OCI-LY7 (cell line): ENCODE measurements at regions not wholly inside any gene's neighbourhood (a gene's known extent, or its start where the extent isn't known, plus 50 kb on each side); places are given as distances from the start of the nearest gene placed in this dataset.

Source experiments
- BruUV-seq: library from RNA; stranded (reverse); fragments of 400-500 nt; replicated peaks from 2 replicates; lab custom pipeline; 2021; lab: Mats Ljungman, UMichigan
- CTCF ChIA-PET: fragments of 300-600 bp; sonication (Branson Sonifier 250); formaldehyde crosslinking; loops from one replicate; lab custom pipeline; 2022; ENCODE audit warnings: antibody characterized with exemption; ENCODE audit not compliant: unreplicated experiment; lab: Charles Lee
- POLR2A ChIA-PET: fragments of 300-600 bp; sonication (Branson Sonifier 250); formaldehyde crosslinking; loops from one replicate; lab custom pipeline; 2022; ENCODE audit warnings: antibody characterized with exemption; lab: Charles Lee
- DNase-seq: peaks from one replicate; pipeline ENCODE4 v3.0.0-alpha.2; 2015; ENCODE audit warnings: low spot score
- H2AFZ ChIP-seq: fragments of 200-600 bp; sonication (generic), shearing (Covaris generic); 2 replicates; pipeline ENCODE4 v1.6.1; 2014; ENCODE audit warnings: mild to moderate bottlenecking, antibody characterized with exemption, low read length, moderate library complexity
- H3K27ac ChIP-seq: fragments of 200-600 bp; sonication (generic); 2 replicates; pipeline ENCODE4 v1.5.1; 2014; ENCODE audit warnings: mixed run types, low read depth, mild to moderate bottlenecking, moderate library complexity, low read length, inconsistent platforms; ENCODE audit not compliant: poor library complexity, severe bottlenecking
- H3K36me3 ChIP-seq: fragments of 200-600 bp; sonication (generic); 2 replicates; pipeline ENCODE4 v1.6.1; 2014; ENCODE audit warnings: mild to moderate bottlenecking, antibody characterized with exemption, low read length, moderate library complexity, mixed read lengths; ENCODE audit not compliant: insufficient read depth
- H3K4me1 ChIP-seq: fragments of 200-600 bp; sonication (generic); 2 replicates; pipeline ENCODE4 v1.5.1; 2014; ENCODE audit warnings: mild to moderate bottlenecking, low read length; ENCODE audit not compliant: insufficient read depth, poor library complexity, severe bottlenecking
- H3K4me2 ChIP-seq: fragments of 200-600 bp; sonication (generic); 2 replicates; pipeline ENCODE4 v1.6.1; 2014; ENCODE audit warnings: mild to moderate bottlenecking, low read length
- H3K4me3 ChIP-seq: fragments of 200-600 bp; sonication (generic); 2 replicates; pipeline ENCODE4 v1.5.1; 2014; ENCODE audit warnings: mild to moderate bottlenecking, low read depth, low read length; ENCODE audit not compliant: poor library complexity, severe bottlenecking
- H3K79me2 ChIP-seq: fragments of 200-600 bp; sonication (generic); 2 replicates; pipeline ENCODE4 v1.6.1; 2016; ENCODE audit warnings: low read depth, mild to moderate bottlenecking, low read length, moderate library complexity, mixed read lengths; ENCODE audit not compliant: insufficient read depth
- H3K9me2 ChIP-seq: fragments of 200-600 bp; sonication (generic); 2 replicates; pipeline ENCODE4 v1.6.1; 2016; ENCODE audit warnings: mild to moderate bottlenecking, low read length, mixed read lengths; ENCODE audit not compliant: insufficient read depth
- H3K9me3 ChIP-seq: fragments of 200-600 bp; sonication (generic); 2 replicates; pipeline ENCODE4 v1.6.1; 2014; ENCODE audit warnings: mild to moderate bottlenecking, mixed run types, low read length, mixed read lengths
- H4K20me1 ChIP-seq: fragments of 200-600 bp; sonication (generic); 2 replicates; pipeline ENCODE4 v1.6.1; 2014; ENCODE audit warnings: mild to moderate bottlenecking, antibody characterized with exemption, low read length, moderate library complexity, mixed read lengths; ENCODE audit not compliant: insufficient read depth
- CTCF ChIP-seq: fragments of 200-600 bp; sonication (generic); conservative IDR thresholded peaks from 2 replicates; pipeline ENCODE4 v1.5.1; 2014; ENCODE audit warnings: mild to moderate bottlenecking, antibody characterized with exemption, low read length, moderate library complexity, mixed read lengths
- EZH2phosphoT487 ChIP-seq: fragments of 200-600 bp; sonication (generic); IDR thresholded peaks from 2 replicates; pipeline ENCODE4 v1.6.1; 2018; ENCODE audit warnings: low read depth, borderline replicate concordance, mild to moderate bottlenecking, mixed run types, antibody characterized with exemption, low read length, moderate library complexity, mixed read lengths
- intact Hi-C: fragments of 100-400 bp; cut with micrococcal nuclease; formaldehyde crosslinking; loops from one replicate; pipeline ENCODE4 v1.10.0; 2022; ENCODE audit not compliant: unreplicated experiment

DNA sequence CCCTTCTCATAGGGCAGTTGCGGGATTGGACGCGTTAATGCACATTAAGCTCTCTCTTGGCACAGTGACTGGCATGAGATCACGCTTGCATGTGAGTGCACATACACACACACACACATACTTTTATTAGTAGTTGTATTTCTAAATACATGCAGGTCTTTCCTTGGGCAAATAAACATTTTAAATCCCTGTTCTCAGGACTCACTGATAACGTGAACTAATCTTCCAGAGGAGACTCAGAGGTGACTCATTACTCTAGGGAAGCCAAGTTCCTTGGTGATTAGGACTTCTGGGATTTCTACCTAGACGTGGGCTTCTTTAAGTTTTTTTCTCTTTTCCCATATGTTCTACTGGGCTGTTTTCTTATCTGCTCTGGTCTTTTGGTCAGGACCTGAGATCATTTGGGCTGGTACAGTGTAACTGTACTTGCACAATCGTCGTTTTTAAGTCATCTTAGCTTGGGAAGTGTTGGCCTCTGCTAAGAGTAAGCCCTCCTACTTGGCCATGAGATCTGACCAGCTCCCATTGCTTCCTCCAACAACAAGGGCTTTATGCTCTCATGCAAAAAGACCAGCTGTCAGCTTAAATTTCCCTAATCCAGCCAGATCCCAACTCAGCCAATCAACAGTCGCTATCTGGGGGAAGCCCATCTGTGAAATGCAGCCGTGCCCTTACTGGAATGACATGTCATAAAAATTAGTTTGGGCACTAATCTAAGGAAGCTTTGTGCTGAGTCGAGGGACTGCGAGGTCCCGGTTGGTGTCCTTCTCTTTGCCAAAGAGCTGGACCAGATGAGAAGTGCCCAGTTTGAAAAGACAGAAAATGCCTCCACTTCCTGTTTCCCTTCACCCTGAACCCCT is 176.4 kb upstream of the ANKRD55 start:
- no peak for DNase-seq
- no peaks in the 10 kb centered on the region for H4K20me1 ChIP-seq
- no peaks in the 10 kb centered on the region for H3K9me3 ChIP-seq
- H3K36me3 ChIP-seq: no peaks in the 10 kb centered on the region
- no peaks in the 10 kb centered on the region for H3K9me2 ChIP-seq
- H3K79me2 ChIP-seq: no peaks in the 10 kb centered on the region
- H3K4me2 ChIP-seq: no peak overlapping the region
- intact Hi-C loops: loop anchor here (5.0 kb wide), 1 partner anchor 263 kb away; no protein-coding TSS in a partner anchor
- TF ChIP-seq EZH2phosphoT487: no peak
- TF ChIP-seq CTCF: no peak
- H3K27ac ChIP-seq: no peak overlapping the region
- H3K4me3 ChIP-seq: no peak overlapping the region
- H2AFZ ChIP-seq: no peak overlapping the region
- H3K4me1 ChIP-seq: peaks cover 31% of the 10 kb centered on the region
- POLR2A ChIA-PET: no interaction called here
- BruUV-seq: no TSS peak
- CTCF ChIA-PET: interaction anchor here (0.6 kb wide), 1 partner anchor 183 kb away, joined by 3 read pairs; no protein-coding TSS in a partner anchor

- no peak overlapping the region for H3K4me3 ChIP-seq
- no peak for TF ChIP-seq EZH2phosphoT487
- no peak for TF ChIP-seq CTCF
- H3K9me3 ChIP-seq: no peaks in the 10 kb centered on the region
- POLR2A ChIA-PET: interaction anchor here (0.5 to 1.5 kb wide), 4 partner anchors 9 to 359 kb away, joined by 3 to 5 read pairs (median 4); no protein-coding TSS in a partner anchor
- H3K27ac ChIP-seq: no peak overlapping the region
- no peaks in the 10 kb centered on the region for H4K20me1 ChIP-seq
- H3K79me2 ChIP-seq: no peaks in the 10 kb centered on the region
- peaks cover 3% of the 10 kb centered on the region for H3K4me1 ChIP-seq
- H2AFZ ChIP-seq: no peak overlapping the region
- no TSS peak for BruUV-seq
- CTCF ChIA-PET: no interaction called here
- intact Hi-C loops: no loop called here
- no peak for DNase-seq
- H3K9me2 ChIP-seq: no peaks in the 10 kb centered on the region
- H3K4me2 ChIP-seq: no peak overlapping the region
- no peaks in the 10 kb centered on the region for H3K36me3 ChIP-seq
These were observed 173.7 kb upstream of the ANKRD55 start for GRCh38 chr5:56406838-56407237.

DNA sequence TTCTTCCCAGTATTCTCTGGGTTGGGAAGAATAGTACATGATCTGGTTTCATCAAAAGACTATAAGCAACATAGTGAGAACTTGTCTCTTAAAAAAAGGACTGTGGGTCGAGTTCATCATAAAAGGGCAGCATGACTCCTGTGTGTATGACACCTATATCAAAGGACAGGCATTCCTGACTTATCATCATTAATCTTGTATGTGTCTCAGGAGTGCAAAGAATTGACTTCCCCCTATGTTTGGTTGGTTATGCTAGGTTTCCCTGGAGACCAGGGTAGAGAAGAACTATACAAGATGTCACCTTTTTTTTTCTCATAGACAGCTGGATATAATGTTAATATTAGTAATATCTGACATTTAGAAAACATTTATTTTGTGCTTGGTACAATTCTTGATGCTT is 173.1 kb upstream of the ANKRD55 start:
- POLR2A ChIA-PET: interaction anchor here (0.5 to 1.5 kb wide), 4 partner anchors 10 to 360 kb away, joined by 3 to 5 read pairs (median 4); no protein-coding TSS in a partner anchor
- H4K20me1 ChIP-seq: no peaks in the 10 kb centered on the region
- no peaks in the 10 kb centered on the region for H3K9me3 ChIP-seq
- no peak overlapping the region for H3K4me2 ChIP-seq
- no peaks in the 10 kb centered on the region for H3K36me3 ChIP-seq
- H3K4me3 ChIP-seq: no peak overlapping the region
- CTCF ChIA-PET: no interaction called here
- no peaks in the 10 kb centered on the region for H3K9me2 ChIP-seq
- intact Hi-C loops: no loop called here
- H3K79me2 ChIP-seq: no peaks in the 10 kb centered on the region
- no peaks in the 10 kb centered on the region for H3K4me1 ChIP-seq
- no peak overlapping the region for H2AFZ ChIP-seq
- BruUV-seq: no TSS peak
- H3K27ac ChIP-seq: no peak overlapping the region
- TF ChIP-seq EZH2phosphoT487 (no peak), CTCF (no peak)
- no peak for DNase-seq
